ENCODE measurements at regions not wholly inside any gene's neighbourhood (a gene's known extent, or its start where the extent isn't known, plus 50 kb on each side); places are given as distances from the start of the nearest gene placed in this dataset.

DNA sequence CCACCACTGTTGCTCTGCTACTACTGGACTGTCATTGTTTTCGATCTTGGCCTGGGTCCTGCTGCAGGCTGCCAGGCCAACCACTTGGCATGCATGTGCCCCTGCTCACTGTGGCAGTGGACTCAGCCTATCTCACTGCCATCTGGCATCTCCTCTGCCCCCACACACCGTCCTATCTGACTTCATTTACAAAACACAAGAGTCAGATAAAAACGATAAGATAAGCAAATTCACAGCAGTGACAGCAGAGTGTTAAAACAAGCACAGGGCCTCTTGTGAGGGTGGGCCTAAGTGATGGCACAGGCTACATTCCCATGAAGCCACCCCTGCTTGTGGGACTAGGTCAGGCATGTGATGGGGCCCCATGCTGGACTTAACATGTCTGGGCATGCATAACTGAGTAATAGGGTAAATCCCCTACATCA, 68.1 kb downstream of the CRYGS start:
- TF ChIP-seq, protein P1, sequence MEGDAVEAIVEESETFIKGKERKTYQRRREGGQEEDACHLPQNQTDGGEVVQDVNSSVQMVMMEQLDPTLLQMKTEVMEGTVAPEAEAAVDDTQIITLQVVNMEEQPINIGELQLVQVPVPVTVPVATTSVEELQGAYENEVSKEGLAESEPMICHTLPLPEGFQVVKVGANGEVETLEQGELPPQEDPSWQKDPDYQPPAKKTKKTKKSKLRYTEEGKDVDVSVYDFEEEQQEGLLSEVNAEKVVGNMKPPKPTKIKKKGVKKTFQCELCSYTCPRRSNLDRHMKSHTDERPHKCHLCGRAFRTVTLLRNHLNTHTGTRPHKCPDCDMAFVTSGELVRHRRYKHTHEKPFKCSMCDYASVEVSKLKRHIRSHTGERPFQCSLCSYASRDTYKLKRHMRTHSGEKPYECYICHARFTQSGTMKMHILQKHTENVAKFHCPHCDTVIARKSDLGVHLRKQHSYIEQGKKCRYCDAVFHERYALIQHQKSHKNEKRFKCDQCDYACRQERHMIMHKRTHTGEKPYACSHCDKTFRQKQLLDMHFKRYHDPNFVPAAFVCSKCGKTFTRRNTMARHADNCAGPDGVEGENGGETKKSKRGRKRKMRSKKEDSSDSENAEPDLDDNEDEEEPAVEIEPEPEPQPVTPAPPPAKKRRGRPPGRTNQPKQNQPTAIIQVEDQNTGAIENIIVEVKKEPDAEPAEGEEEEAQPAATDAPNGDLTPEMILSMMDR (IDR thresholded peaks at IDR 0.05): no peak
- no peak for TF ChIP-seq POLR2A (IDR thresholded peaks at IDR 0.05)
